HepG2 (cell line): ENCODE measurements at regions not wholly inside any gene's neighbourhood (a gene's known extent, or its start where the extent isn't known, plus 50 kb on each side); places are given as distances from the start of the nearest gene placed in this dataset.

Experiments used
- ARID2 ChIP-seq: sonication (generic); formaldehyde crosslinking; IDR thresholded peaks from 2 replicates; pipeline ENCODE4 v1.8.1; 2022; ENCODE audit warnings: mild to moderate bottlenecking, missing genetic modification reagents, borderline replicate concordance
- CEBPG ChIP-seq: IDR thresholded peaks from 2 replicates; pipeline ENCODE4 v1.6.1; 2016
- EZH2 ChIP-seq: conservative IDR thresholded peaks from 2 replicates; pipeline ENCODE4 v1.6.1; 2012; ENCODE audit warnings: mild to moderate bottlenecking, low read depth, low read length, moderate library complexity
- HHEX ChIP-seq: IDR thresholded peaks from 2 replicates; pipeline ENCODE4 v1.6.1; 2016; ENCODE audit warnings: control low read depth
- POLR2AphosphoS5 ChIP-seq: IDR thresholded peaks from 2 replicates; pipeline ENCODE4 v1.6.1; 2012; ENCODE audit warnings: low read depth, low read length
- SIN3B ChIP-seq: fragments of 150-350 bp; IDR thresholded peaks from 2 replicates; pipeline ENCODE4 v1.6.1; 2014; ENCODE audit warnings: low read length
- ZBTB38 ChIP-seq: sonication (generic); formaldehyde crosslinking; IDR thresholded peaks from 2 replicates; pipeline ENCODE4 v1.5.1; 2020; ENCODE audit warnings: mild to moderate bottlenecking, missing genetic modification reagents
- ZNF614 ChIP-seq: IDR thresholded peaks from 2 replicates; pipeline ENCODE4 v1.6.1; 2018; ENCODE audit warnings: missing biosample characterization, missing genetic modification reagents, inconsistent platforms, borderline replicate concordance
- TF ChIP-seq, protein P1 (sequence below): sonication (generic); formaldehyde crosslinking; IDR thresholded peaks from 2 replicates; pipeline ENCODE4 v1.4.0; 2020; ENCODE audit warnings: missing genetic modification reagents
- TF ChIP-seq, protein P2 (sequence below), 2 experiments: IDR thresholded peaks; 2 replicates each; pipeline ENCODE4 v1.6.1; 2011 to 2012; ENCODE audit warnings: low read length in 2 of 2, borderline replicate concordance in 1 of 2, low read depth in 1 of 2, mild to moderate bottlenecking in 1 of 2, moderate library complexity in 1 of 2
- TF ChIP-seq, protein P3 (sequence below): sonication (generic); formaldehyde crosslinking; IDR thresholded peaks from 2 replicates; pipeline ENCODE4 v1.5.1; 2020; ENCODE audit warnings: missing genetic modification reagents, mild to moderate bottlenecking, borderline replicate concordance
- TF ChIP-seq, protein P4 (sequence below): sonication (generic); formaldehyde crosslinking; IDR thresholded peaks from 2 replicates; pipeline ENCODE4 v1.4.0; 2020; ENCODE audit warnings: missing genetic modification reagents
- TF ChIP-seq, protein P5 (sequence below): sonication (generic); formaldehyde crosslinking; IDR thresholded peaks from 2 replicates; pipeline ENCODE4 v1.5.0; 2020; ENCODE audit warnings: mild to moderate bottlenecking, missing genetic modification reagents, moderate library complexity
- TF ChIP-seq, protein P6 (sequence below): IDR thresholded peaks from 2 replicates; pipeline ENCODE4 v1.6.1; 2012; ENCODE audit warnings: inconsistent platforms

DNA sequence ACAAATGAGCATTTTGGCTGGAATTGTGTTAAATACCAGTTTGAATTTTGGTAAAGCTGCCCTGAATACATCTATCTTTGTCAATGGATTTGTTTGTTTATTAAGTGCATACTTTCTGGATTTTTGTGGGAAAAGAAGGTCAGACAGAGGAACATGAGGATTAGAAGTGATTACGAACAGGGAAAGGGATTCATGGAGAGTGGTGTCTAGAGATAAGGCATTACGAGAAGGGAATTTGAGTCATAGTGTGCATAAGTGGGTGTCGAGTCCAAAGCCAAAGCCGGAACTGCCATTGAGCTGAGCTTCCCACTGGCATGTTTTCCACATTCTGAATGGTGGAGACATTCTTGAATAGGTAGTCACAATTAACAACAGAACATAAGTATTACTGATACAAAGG is 68.9 kb upstream of the EFEMP1 start:
- TF ChIP-seq, protein P1, sequence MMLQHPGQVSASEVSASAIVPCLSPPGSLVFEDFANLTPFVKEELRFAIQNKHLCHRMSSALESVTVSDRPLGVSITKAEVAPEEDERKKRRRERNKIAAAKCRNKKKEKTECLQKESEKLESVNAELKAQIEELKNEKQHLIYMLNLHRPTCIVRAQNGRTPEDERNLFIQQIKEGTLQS (CRISPR knock-in tag), result no peak
- TF ChIP-seq, protein P2, sequence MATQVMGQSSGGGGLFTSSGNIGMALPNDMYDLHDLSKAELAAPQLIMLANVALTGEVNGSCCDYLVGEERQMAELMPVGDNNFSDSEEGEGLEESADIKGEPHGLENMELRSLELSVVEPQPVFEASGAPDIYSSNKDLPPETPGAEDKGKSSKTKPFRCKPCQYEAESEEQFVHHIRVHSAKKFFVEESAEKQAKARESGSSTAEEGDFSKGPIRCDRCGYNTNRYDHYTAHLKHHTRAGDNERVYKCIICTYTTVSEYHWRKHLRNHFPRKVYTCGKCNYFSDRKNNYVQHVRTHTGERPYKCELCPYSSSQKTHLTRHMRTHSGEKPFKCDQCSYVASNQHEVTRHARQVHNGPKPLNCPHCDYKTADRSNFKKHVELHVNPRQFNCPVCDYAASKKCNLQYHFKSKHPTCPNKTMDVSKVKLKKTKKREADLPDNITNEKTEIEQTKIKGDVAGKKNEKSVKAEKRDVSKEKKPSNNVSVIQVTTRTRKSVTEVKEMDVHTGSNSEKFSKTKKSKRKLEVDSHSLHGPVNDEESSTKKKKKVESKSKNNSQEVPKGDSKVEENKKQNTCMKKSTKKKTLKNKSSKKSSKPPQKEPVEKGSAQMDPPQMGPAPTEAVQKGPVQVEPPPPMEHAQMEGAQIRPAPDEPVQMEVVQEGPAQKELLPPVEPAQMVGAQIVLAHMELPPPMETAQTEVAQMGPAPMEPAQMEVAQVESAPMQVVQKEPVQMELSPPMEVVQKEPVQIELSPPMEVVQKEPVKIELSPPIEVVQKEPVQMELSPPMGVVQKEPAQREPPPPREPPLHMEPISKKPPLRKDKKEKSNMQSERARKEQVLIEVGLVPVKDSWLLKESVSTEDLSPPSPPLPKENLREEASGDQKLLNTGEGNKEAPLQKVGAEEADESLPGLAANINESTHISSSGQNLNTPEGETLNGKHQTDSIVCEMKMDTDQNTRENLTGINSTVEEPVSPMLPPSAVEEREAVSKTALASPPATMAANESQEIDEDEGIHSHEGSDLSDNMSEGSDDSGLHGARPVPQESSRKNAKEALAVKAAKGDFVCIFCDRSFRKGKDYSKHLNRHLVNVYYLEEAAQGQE (IDR thresholded peaks at IDR 0.05; ENCODE audit: borderline replicate concordance in 1 of 2, low read depth in 1 of 2, low read length in 2 of 2), result no peak
- TF ChIP-seq, protein P3, sequence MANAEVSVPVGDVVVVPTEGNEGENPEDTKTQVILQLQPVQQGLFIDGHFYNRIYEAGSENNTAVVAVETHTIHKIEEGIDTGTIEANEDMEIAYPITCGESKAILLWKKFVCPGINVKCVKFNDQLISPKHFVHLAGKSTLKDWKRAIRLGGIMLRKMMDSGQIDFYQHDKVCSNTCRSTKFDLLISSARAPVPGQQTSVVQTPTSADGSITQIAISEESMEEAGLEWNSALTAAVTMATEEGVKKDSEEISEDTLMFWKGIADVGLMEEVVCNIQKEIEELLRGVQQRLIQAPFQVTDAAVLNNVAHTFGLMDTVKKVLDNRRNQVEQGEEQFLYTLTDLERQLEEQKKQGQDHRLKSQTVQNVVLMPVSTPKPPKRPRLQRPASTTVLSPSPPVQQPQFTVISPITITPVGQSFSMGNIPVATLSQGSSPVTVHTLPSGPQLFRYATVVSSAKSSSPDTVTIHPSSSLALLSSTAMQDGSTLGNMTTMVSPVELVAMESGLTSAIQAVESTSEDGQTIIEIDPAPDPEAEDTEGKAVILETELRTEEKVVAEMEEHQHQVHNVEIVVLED, result no peak
- TF ChIP-seq POLR2AphosphoS5 (no peak), CEBPG (no peak), EZH2 (no peak), ZNF614 (no peak), ZBTB38 (CRISPR knock-in tag) (no peak), HHEX (CRISPR knock-in tag) (no peak), SIN3B (no peak), ARID2 (CRISPR knock-in tag) (no peak)
- TF ChIP-seq, protein P4, sequence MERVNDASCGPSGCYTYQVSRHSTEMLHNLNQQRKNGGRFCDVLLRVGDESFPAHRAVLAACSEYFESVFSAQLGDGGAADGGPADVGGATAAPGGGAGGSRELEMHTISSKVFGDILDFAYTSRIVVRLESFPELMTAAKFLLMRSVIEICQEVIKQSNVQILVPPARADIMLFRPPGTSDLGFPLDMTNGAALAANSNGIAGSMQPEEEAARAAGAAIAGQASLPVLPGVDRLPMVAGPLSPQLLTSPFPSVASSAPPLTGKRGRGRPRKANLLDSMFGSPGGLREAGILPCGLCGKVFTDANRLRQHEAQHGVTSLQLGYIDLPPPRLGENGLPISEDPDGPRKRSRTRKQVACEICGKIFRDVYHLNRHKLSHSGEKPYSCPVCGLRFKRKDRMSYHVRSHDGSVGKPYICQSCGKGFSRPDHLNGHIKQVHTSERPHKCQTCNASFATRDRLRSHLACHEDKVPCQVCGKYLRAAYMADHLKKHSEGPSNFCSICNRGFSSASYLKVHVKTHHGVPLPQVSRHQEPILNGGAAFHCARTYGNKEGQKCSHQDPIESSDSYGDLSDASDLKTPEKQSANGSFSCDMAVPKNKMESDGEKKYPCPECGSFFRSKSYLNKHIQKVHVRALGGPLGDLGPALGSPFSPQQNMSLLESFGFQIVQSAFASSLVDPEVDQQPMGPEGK (CRISPR knock-in tag), result no peak
- TF ChIP-seq, protein P5, sequence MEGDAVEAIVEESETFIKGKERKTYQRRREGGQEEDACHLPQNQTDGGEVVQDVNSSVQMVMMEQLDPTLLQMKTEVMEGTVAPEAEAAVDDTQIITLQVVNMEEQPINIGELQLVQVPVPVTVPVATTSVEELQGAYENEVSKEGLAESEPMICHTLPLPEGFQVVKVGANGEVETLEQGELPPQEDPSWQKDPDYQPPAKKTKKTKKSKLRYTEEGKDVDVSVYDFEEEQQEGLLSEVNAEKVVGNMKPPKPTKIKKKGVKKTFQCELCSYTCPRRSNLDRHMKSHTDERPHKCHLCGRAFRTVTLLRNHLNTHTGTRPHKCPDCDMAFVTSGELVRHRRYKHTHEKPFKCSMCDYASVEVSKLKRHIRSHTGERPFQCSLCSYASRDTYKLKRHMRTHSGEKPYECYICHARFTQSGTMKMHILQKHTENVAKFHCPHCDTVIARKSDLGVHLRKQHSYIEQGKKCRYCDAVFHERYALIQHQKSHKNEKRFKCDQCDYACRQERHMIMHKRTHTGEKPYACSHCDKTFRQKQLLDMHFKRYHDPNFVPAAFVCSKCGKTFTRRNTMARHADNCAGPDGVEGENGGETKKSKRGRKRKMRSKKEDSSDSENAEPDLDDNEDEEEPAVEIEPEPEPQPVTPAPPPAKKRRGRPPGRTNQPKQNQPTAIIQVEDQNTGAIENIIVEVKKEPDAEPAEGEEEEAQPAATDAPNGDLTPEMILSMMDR, result no peak
- TF ChIP-seq, protein P6, sequence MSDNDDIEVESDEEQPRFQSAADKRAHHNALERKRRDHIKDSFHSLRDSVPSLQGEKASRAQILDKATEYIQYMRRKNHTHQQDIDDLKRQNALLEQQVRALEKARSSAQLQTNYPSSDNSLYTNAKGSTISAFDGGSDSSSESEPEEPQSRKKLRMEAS, result no peak
